ENCODE measurements at regions not wholly inside any gene's neighbourhood (a gene's known extent, or its start where the extent isn't known, plus 50 kb on each side); places are given as distances from the start of the nearest gene placed in this dataset.
A peak's percentile ranks its signal among the peaks of the same experiment; 100 is the strongest.

- no peaks in the 10 kb centered on the region for H3K27me3 ChIP-seq
- no peak overlapping the region for H3K27ac ChIP-seq
- H3K36me3 ChIP-seq: no peaks in the 10 kb centered on the region
- no peak for TF ChIP-seq CTCF (IDR thresholded peaks at IDR 0.05)
- no peak for TF ChIP-seq POLR2A (IDR thresholded peaks at IDR 0.05)
- no peak overlapping the region for H3K4me3 ChIP-seq
- H3K4me1 ChIP-seq: peaks cover 0 to 6% (median 0%) of the 10 kb centered on the region in 4 donors
- DNase-seq: no peak
- H3K9me3 ChIP-seq: no peaks in the 10 kb centered on the region
These were observed 177.5 kb upstream of the PFN2 start for GRCh38 chr3:150148227-150148626.

GRCh38 chr3:150147776-150148175, 177.1 kb upstream of the PFN2 start:
- peaks cover 0 to 6% (median 0%) of the 10 kb centered on the region in 4 donors for H3K4me1 ChIP-seq
- no peak overlapping the region for H3K4me3 ChIP-seq
- H3K36me3 ChIP-seq: no peaks in the 10 kb centered on the region
- no peaks in the 10 kb centered on the region for H3K9me3 ChIP-seq
- TF ChIP-seq POLR2A (IDR thresholded peaks at IDR 0.05) (no peak), CTCF (IDR thresholded peaks at IDR 0.05) (no peak)
- H3K27ac ChIP-seq: peak overlapping the region in 1 of 4 donors; percentile 58
- no peak for DNase-seq
- H3K27me3 ChIP-seq: no peaks in the 10 kb centered on the region

- Histone ChIP-seq H3K4me3 (no peak overlapping the region), H3K4me1 (peaks cover 0 to 6% (median 0%) of the 10 kb centered on the region in 4 donors), H3K9me3 (no peaks in the 10 kb centered on the region), H3K27me3 (no peaks in the 10 kb centered on the region), H3K27ac (peak overlapping the region in 1 of 4 donors; percentile 58), H3K36me3 (no peaks in the 10 kb centered on the region)
- DNase-seq: no peak
- TF ChIP-seq POLR2A (IDR thresholded peaks at IDR 0.05) (no peak), CTCF (IDR thresholded peaks at IDR 0.05) (no peak)
These were observed 176.5 kb upstream of the PFN2 start for GRCh38 chr3:150146991-150147761.

- DNase-seq: no peak
- H3K36me3 ChIP-seq: no peaks in the 10 kb centered on the region
- no peak overlapping the region for H3K4me3 ChIP-seq
- H3K9me3 ChIP-seq: no peaks in the 10 kb centered on the region
- H3K4me1 ChIP-seq: peaks cover 0 to 6% (median 0%) of the 10 kb centered on the region in 4 donors
- TF ChIP-seq CTCF (IDR thresholded peaks at IDR 0.05) (no peak), POLR2A (IDR thresholded peaks at IDR 0.05) (no peak)
- no peaks in the 10 kb centered on the region for H3K27me3 ChIP-seq
- H3K27ac ChIP-seq: no peak overlapping the region
These were observed 175.0 kb upstream of the PFN2 start for GRCh38 chr3:150145659-150146058.

GRCh38 chr3:150144191-150144708, 173.6 kb upstream of the PFN2 start:
- Histone ChIP-seq H3K9me3 (no peaks in the 10 kb centered on the region), H3K4me1 (peaks cover 0 to 6% (median 0%) of the 10 kb centered on the region in 4 donors), H3K27me3 (no peaks in the 10 kb centered on the region), H3K27ac (no peak overlapping the region), H3K4me3 (no peak overlapping the region), H3K36me3 (no peaks in the 10 kb centered on the region)
- no peak for DNase-seq
- TF ChIP-seq POLR2A (IDR thresholded peaks at IDR 0.05) (no peak), CTCF (IDR thresholded peaks at IDR 0.05) (no peak)
